ENCODE measurements at regions not wholly inside any gene's neighbourhood (a gene's known extent, or its start where the extent isn't known, plus 50 kb on each side); places are given as distances from the start of the nearest gene placed in this dataset.

DNA sequence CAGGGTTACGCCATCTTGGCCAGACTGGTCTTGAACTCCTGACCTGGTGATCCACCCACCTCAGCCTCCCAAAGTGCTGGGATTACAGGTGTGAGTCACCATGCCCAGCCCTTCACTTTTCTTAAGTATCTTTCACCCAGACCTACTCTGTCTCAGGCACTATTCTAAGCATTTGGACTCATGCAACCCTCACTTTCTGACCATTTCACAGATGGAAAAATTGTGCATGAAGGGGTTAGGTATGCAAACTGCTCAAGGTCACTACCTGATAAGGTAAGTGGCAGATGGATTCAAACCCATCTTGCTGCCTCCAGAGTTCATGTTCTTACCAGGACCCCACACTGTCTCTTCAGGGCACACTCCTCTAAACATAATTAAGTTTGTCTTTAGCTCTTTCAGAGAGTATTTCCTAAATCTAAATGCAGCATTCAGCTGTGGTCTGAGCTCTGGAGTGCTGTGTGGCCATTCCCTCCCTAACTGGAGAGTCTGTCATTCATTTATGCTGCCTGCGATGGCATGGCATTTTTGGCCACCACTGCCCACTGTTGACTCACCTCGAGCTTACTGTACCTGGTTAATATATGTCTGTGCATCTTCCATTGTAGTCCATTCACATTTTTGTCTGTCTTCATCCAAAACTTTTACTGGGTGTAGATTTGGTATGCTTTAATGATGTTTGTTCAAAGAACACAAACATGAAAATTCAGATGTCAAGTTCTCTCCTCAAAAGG is 88.4 kb downstream of the CCDC71L start:
- no peak overlapping the region for H3K27ac Mint-ChIP-seq (ENCODE audit: unreplicated experiment)
- no peak for DNase-seq (ENCODE audit: low spot score)
- peaks cover 19% of the 10 kb centered on the region for H3K4me1 Mint-ChIP-seq (ENCODE audit: low read depth)
- no peak overlapping the region for H3K4me3 Mint-ChIP-seq (ENCODE audit: unreplicated experiment)
- H3K36me3 Mint-ChIP-seq (ENCODE audit: low read depth), result peaks cover 3% of the 10 kb centered on the region
- H3K9me3 Mint-ChIP-seq (ENCODE audit: low read depth), result peaks cover 4% of the 10 kb centered on the region
- no peak for TF ChIP-seq CTCF (IDR thresholded peaks at IDR 0.05)
- H3K27me3 Mint-ChIP-seq (ENCODE audit: low read depth), result no peaks in the 10 kb centered on the region

DNA sequence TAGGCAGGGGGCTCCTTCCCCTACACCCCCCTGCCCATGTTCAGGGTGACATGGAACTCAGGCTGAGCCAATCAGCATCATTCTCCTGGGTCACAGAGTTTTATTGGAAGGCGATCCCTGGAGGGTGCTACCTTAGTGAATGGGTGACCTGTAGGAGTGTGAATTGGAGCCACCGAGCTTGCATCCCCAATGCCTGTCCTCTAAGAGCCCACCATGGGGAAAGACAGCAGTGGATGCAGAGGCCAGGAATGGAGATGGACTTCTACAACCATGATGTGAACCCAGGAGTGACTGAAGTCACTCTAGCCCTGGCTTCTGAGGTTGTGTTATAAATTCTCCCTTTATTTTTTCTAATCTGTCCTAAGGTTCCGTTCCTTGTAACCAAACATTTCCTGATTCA is 89.4 kb downstream of the CCDC71L start:
- Mint-ChIP-seq H3K4me1 (ENCODE audit: low read depth) (peaks cover 23% of the 10 kb centered on the region), H3K4me3 (ENCODE audit: unreplicated experiment) (no peak overlapping the region), H3K36me3 (ENCODE audit: low read depth) (peaks cover 3% of the 10 kb centered on the region)

GRCh38 chr7:106570948-106571418 is 90.0 kb downstream of the CCDC71L start:
- Mint-ChIP-seq H3K4me3 (ENCODE audit: unreplicated experiment) (no peak overlapping the region), H3K4me1 (ENCODE audit: low read depth) (peaks cover 23% of the 10 kb centered on the region), H3K27me3 (ENCODE audit: low read depth) (no peaks in the 10 kb centered on the region), H3K9me3 (ENCODE audit: low read depth) (peaks cover 4% of the 10 kb centered on the region), H3K36me3 (ENCODE audit: low read depth) (peaks cover 3% of the 10 kb centered on the region), H3K27ac (ENCODE audit: unreplicated experiment) (no peak overlapping the region)
- TF ChIP-seq CTCF (IDR thresholded peaks at IDR 0.05), result no peak
- no peak for DNase-seq (ENCODE audit: low spot score)

More for the DNA sequence above, 89.4 kb downstream of the CCDC71L start:
- Mint-ChIP-seq H3K27ac (ENCODE audit: unreplicated experiment) (no peak overlapping the region), H3K27me3 (ENCODE audit: low read depth) (no peaks in the 10 kb centered on the region), H3K9me3 (ENCODE audit: low read depth) (peaks cover 4% of the 10 kb centered on the region)
- no peak for TF ChIP-seq CTCF (IDR thresholded peaks at IDR 0.05)
- DNase-seq (ENCODE audit: low spot score), result no peak

GRCh38 chr7:106570146-106570545 is 90.8 kb downstream of the CCDC71L start:
- H3K4me1 Mint-ChIP-seq (ENCODE audit: low read depth), result peaks cover 23% of the 10 kb centered on the region
- peaks cover 4% of the 10 kb centered on the region for H3K9me3 Mint-ChIP-seq (ENCODE audit: low read depth)
- no peaks in the 10 kb centered on the region for H3K27me3 Mint-ChIP-seq (ENCODE audit: low read depth)
- no peak overlapping the region for H3K27ac Mint-ChIP-seq (ENCODE audit: unreplicated experiment)
- no peak overlapping the region for H3K4me3 Mint-ChIP-seq (ENCODE audit: unreplicated experiment)
- peaks cover 3% of the 10 kb centered on the region for H3K36me3 Mint-ChIP-seq (ENCODE audit: low read depth)
- no peak for TF ChIP-seq CTCF (IDR thresholded peaks at IDR 0.05)
- DNase-seq (ENCODE audit: low spot score), result no peak

- H3K36me3 Mint-ChIP-seq (ENCODE audit: low read depth), result peaks cover 3% of the 10 kb centered on the region
- H3K4me3 Mint-ChIP-seq (ENCODE audit: unreplicated experiment), result no peak overlapping the region
- DNase-seq (ENCODE audit: low spot score), result no peak
- H3K27me3 Mint-ChIP-seq (ENCODE audit: low read depth), result no peaks in the 10 kb centered on the region
- peaks cover 23% of the 10 kb centered on the region for H3K4me1 Mint-ChIP-seq (ENCODE audit: low read depth)
- H3K27ac Mint-ChIP-seq (ENCODE audit: unreplicated experiment), result peak overlapping the region; percentile 96
- TF ChIP-seq CTCF (IDR thresholded peaks at IDR 0.05), result no peak
- H3K9me3 Mint-ChIP-seq (ENCODE audit: low read depth), result peaks cover 4% of the 10 kb centered on the region
Measured at GRCh38 chr7:106569500-106569929, 91.4 kb downstream of the CCDC71L start.
